NB4 (cell line): ENCODE measurements at regions not wholly inside any gene's neighbourhood (a gene's known extent, or its start where the extent isn't known, plus 50 kb on each side); places are given as distances from the start of the nearest gene placed in this dataset.

Experiments
- POLR2A ChIP-seq: IDR thresholded peaks from 2 replicates; pipeline ENCODE4 v1.6.1; 2011; ENCODE audit warnings: mild to moderate bottlenecking; ENCODE audit not compliant: insufficient read length; ENCODE audit errors: extremely low read depth
- TF ChIP-seq, protein P1 (sequence below): IDR thresholded peaks from one replicate; pipeline ENCODE4 v1.5.1; 2012; ENCODE audit warnings: low read depth, low read length
- TF ChIP-seq, protein P2 (sequence below): IDR thresholded peaks from 2 replicates; pipeline ENCODE4 v1.6.1; 2011; ENCODE audit warnings: low read depth, low read length

DNA sequence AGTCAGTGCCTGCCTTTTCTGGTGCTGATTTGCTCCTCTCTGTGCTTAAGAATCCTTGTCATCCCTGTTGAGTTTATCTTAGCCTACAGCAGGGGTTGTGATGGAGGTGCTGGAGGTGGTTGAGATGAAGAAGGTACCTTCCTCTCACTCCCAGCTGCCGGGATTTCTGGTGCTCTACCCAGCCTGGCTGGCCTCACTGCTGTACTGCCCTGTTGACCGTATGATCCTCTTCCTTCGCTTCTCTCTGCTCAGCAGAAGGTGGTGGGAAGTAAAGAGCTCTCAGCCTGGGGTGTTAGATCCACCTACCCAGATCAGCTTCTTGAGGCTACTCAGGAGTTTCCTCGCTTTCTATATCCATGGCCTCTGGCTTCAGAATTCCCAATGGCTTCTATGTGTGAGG lies 101.0 kb upstream of the NXT1 start:
- TF ChIP-seq, protein P1, sequence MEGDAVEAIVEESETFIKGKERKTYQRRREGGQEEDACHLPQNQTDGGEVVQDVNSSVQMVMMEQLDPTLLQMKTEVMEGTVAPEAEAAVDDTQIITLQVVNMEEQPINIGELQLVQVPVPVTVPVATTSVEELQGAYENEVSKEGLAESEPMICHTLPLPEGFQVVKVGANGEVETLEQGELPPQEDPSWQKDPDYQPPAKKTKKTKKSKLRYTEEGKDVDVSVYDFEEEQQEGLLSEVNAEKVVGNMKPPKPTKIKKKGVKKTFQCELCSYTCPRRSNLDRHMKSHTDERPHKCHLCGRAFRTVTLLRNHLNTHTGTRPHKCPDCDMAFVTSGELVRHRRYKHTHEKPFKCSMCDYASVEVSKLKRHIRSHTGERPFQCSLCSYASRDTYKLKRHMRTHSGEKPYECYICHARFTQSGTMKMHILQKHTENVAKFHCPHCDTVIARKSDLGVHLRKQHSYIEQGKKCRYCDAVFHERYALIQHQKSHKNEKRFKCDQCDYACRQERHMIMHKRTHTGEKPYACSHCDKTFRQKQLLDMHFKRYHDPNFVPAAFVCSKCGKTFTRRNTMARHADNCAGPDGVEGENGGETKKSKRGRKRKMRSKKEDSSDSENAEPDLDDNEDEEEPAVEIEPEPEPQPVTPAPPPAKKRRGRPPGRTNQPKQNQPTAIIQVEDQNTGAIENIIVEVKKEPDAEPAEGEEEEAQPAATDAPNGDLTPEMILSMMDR = no peak
- TF ChIP-seq, protein P2, sequence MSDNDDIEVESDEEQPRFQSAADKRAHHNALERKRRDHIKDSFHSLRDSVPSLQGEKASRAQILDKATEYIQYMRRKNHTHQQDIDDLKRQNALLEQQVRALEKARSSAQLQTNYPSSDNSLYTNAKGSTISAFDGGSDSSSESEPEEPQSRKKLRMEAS = no peak
- TF ChIP-seq POLR2A = no peak
